ENCODE measurements at regions not wholly inside any gene's neighbourhood (a gene's known extent, or its start where the extent isn't known, plus 50 kb on each side); places are given as distances from the start of the nearest gene placed in this dataset.

DNA sequence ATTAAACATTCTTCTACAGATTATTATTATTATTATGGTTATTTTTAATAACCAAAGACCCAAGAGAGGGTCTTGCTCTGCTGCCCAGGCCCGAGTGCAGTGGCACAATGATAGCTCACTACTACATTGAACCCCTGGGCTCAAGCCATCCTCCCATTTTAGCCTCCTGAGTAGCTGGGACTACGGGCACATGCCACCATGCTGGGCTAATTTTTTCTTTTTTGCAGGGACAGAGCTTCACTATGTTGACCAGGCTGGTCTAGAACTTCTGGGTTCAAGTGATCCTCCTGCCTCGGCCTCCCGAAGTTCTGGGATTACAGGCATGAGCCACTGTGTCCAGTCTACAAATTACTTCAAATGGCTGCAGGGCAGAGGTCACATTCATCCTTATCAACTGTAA lies 179.8 kb downstream of the KCNRG start:
- no peak for DNase-seq (ENCODE audit: low read depth)

DNA sequence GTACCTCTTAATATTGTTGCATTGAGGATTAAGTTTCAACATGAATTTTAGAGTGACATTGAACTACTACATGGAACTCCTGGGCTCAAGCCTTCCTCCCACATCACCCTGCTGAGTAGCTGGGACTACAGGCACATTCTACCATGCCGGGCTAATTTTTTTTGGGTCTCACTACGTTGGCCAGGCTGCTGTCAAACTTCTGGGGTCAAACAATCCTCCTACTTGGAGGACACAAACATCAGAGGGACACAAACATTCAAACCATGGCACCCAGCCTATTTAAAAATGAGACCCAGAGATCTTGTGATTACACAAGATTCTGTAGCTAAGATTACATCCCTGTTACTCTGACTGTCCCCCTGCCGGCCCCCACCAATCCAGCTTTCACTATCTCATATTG lies 180.9 kb downstream of the KCNRG start:
- no peak for DNase-seq (ENCODE audit: low read depth)

DNA sequence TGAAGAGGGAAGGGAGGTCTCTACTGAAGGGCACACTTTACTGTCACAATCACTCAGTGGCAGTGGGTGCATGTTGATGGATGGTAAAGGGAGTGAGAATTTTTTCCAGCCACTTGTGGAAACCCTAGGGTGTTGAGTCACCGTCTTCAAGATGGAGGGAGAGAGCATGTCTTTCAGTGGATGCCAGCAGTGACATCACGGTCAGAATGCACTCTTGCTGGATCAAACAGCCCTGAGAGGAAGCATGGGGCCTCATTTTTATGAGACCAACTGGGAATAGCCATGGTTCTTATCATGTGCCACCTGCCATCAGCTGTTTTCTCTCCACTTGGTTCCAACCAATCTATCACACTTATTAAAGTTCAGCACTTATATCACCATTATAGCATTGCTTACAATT lies 182.5 kb downstream of the KCNRG start:
- DNase-seq (ENCODE audit: low read depth) = no peak

- peak; percentile 41 for DNase-seq (ENCODE audit: low read depth)
Observed at GRCh38 chr13:50198508-50198907, 183.3 kb downstream of the KCNRG start.

DNA sequence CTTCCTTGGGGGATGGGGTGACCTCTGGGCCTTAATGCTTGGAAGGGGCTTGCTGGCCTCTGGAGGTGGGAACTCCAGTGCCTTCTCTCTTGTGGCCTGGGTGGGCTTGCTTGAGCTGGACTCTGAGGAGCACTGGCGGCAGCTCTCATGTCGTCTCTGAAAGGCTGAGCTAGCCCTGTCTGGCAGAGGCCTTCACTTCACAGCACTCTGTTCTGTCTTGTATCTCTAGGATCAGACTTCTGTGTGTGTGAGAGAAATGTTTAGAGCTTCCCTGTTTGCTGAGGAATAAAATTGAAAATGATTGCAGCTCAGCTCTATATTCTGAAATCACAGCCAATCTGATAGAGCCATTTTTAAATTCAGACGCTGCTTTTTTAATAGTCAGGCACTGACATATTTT lies 185.3 kb downstream of the KCNRG start:
- no peak for DNase-seq (ENCODE audit: low read depth)

GRCh38 chr13:50200988-50201387 lies 185.7 kb downstream of the KCNRG start:
- DNase-seq (ENCODE audit: low read depth) = no peak

DNA sequence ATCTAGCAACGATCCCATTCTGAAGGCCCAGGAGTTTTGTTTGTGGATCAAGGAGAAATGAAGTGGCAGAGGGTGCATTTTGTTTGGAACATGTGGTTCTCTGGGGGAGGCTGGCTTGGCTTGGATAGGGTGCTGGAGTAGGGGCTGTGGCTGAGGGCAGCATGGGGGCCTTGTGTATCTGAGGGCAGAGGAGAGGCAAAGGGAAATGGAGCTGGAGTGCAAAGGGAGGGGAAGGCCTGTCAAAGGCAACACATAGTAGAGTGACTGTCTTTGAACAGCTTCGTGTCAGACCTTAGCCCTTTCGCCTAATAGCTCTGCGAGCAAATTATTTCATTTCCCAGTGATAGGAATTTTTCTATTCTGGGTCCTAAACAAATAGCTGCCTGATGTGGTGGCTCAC lies 187.2 kb downstream of the KCNRG start:
- DNase-seq (ENCODE audit: low read depth) = no peak

DNA sequence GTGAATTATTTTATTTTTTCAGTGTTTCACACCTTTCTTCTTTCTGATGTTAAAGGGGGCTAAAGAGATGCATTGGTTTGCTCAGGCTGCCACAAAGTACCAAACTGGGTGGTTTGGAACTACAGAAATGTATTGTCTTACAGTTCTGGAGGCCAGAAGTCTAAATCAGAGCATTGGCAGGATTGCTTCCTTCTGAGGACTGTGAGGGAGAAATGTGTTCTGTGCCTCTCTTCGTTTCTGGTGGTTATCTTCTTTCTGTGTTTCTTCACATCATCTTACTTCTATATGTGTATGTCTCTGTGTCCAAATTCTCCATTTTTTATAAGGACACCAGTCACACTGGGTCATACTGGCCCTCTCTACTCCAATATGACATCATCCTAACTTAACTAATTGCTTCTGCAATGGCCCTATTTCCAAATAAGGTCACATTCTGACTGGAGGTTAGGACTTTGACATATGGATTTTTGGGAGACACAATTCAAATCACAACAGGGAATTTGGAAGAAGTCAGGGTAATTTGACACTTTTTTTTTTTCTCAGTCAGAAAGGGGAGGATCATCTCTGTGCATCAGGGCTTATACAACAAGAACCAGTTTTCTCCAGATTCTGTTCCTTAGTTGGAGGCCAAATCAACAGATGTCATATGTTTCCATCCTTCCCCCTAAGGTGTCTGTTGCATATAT lies 188.2 kb downstream of the KCNRG start:
- no peak for DNase-seq (ENCODE audit: low read depth)

DNA sequence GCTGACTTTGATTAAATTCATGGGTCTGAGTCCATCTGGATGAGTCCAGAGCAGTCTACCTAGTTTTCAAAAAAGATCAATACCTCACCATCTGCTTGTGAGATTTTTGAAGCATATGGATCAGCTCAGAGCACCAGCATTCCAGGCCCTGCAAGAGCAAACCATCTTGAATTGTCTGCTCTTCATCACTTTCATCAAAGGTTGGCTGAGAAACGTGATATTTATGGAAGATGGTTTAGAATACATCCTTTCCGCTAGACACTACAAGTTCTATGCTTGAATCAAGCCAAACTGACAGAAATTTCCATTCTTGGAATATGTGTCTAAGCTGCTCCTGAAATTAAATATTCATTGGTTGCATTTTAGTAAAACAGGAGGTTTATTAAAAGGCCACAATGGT lies 190.3 kb downstream of the KCNRG start:
- DNase-seq (ENCODE audit: low read depth) = no peak

DNA sequence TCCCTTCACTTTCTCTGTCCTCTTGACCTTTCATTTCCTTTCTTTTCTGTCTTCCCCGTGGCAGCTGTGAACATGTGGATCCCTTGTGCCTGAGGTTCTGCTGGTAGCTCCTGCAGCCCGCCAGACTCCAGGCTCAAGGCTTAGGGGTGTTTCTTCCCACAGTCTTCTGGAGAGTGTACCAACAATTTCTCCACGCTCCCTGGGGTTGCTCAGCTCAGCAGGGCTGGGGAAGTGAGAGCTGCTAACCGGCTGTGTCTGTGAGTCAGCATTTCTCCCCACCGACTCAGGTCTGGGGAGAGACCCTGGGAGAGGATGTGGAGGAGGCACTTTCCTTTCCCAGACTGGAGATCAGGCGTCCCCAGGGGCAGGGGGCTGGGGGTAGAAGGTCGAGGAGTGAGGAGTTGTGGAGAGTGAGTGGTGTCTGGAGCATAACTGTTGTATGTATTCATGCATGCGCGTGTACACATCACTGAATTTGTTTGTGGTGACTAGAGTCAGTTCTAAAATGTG lies 193.6 kb downstream of the KCNRG start:
- peak; percentile 43 for DNase-seq (ENCODE audit: low read depth)

- no peak for DNase-seq (ENCODE audit: low read depth)
Observed at GRCh38 chr13:50209631-50210030, 194.4 kb downstream of the KCNRG start.

DNA sequence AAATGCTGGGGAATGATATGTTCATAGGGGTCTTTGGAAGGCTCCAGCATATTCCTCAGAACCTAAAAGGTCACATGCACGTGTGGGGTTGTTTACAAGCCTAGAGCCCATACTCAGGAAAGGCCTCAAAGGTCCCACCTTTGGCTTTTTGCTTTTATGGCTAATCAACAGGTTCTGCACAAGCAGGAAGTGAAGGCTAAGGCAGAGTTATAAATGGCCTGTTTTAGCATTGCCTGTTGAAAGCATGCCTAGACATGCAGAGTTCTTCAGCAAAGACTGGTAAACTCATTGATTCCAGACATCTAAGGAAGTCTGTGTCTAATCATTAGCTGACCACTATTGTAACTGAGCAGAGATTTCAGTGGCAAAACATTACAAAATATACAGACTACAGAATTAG lies 198.3 kb downstream of the KCNRG start:
- no peak for DNase-seq (ENCODE audit: low read depth)

DNA sequence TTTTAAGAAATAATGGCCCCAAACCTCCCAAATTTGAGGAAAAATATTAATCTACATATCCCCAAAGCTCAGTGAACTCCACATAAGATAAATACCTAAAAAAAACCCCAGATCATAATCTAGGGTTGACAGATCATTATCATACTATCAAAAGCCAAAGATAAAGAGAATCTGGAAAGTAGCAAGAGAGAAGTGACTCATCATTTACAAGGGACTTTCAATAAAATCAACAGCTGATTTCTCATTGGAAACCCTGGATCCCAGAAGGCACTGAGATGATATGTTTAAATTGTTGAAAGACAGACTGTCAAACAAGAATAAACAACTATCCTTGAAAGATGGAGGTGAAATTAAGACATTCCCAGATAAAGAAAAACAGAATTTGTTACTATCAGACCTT lies 199.3 kb downstream of the KCNRG start:
- no peak for DNase-seq (ENCODE audit: low read depth)

- no peak for DNase-seq (ENCODE audit: low read depth)
Observed at GRCh38 chr13:50215399-50215798, 200.2 kb downstream of the KCNRG start.

DNA sequence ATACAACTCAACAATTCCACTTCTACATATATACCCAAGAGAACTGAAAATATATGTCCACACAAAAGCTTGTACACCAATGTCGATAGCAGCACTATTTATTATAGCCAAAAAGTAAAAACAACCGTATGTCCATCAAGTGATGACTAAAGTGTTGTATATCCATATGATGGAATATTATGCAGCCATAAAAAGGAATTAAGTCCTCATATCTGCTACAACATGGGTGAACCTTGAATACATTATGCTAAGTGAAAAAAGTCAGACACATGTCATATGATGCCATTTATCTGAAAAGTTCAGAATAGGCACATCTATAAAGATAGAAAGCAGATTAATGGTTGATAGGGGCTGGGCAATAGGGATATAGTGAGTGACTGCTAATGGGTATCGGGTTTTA lies 204.5 kb downstream of the KCNRG start:
- no peak for DNase-seq (ENCODE audit: low read depth)

DNA sequence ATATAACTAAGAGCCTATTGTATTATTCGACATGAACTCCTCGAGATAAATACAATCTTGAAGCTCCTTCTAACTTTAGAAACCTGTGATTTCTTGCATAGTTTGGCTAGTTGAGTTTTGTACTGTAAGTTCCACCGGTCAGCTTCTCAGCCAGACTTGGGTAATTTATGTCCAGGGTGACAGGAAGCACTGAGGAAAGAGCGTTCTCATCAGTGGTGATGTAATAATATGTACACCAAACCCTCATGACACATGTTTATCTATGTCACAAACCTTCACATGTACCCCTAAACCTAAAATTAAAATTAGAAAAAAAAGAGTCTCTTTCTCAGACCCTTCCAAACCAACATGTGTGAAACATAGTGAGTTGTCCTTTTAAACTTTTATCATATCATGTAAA lies 205.7 kb downstream of the KCNRG start:
- DNase-seq (ENCODE audit: low read depth) = no peak

- peak; percentile 30 for DNase-seq (ENCODE audit: low read depth)
Observed at GRCh38 chr13:50222569-50223332, 207.5 kb downstream of the KCNRG start.

GRCh38 chr13:50224534-50224933 lies 209.3 kb downstream of the KCNRG start:
- peak; percentile 24 for DNase-seq (ENCODE audit: low read depth)

GRCh38 chr13:50225193-50226155 lies 210.2 kb downstream of the KCNRG start:
- DNase-seq (ENCODE audit: low read depth) = no peak

DNA sequence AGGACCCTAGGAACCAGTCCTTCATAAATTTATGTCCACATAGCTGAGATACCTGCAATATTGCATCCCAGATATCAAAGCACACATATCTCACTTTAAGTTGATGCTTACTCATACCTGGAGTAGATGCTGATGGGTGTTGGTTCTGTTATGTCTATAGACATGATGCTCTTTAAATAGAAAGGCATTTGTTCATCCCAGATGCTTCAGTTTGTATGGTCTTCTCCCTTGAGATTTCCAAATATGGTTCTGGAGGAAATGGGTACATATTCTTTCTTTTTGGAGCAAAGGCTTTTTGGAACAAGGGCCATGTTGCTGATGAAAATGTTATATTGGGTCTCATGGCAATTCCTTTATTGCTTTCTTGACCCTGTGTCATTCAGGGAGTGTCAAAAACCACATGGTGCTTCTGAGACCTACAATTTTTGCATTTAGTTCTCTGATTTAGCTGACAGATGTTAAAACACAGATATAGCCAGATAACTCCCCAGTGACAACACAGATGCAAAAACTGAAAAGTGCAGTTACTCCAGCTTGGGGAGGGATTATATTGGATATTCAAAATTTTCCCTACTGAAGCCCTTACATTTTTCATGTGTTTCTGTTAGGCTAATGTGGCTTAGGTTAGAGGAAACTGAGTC lies 211.4 kb downstream of the KCNRG start:
- no peak for DNase-seq (ENCODE audit: low read depth)

DNA sequence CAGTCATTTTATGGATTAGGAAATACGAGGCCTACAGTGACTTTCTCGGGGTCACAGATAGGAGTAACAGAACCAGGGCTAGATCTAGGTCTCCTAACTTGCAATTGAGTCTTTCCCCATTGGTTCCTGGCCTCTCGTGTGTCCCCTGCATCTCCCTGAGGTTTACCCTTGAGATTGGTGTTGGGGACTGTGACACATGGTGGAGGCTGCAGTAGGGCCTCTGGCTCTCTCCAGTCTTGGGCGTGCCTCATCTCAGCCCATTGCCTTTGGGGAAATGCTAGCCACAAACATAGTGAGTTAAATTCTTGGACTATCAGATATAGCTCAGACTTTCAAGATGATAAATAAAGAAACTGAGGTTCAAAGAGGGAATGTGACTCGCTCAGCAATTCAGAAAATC lies 212.1 kb downstream of the KCNRG start:
- DNase-seq (ENCODE audit: low read depth) = no peak

DNA sequence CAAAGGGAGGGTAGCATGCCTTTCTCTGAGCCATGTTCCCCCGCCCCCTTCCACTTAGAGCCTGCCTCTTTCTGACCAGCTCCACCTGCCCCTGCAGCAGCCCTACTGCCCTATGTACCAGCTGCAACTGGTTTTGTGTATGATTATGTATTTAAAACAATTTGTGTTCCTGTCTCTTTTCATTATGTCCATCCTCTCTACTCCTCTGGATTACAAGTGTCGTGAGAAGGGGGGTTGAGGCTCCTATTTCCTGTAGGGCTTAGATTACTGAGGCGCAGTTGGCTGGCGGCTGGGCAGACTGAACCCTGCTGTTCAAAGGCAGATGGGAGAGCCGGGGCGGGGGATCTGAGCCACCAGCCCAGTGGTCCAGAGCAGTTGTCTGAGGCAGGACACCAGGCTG lies 213.3 kb downstream of the KCNRG start:
- DNase-seq (ENCODE audit: low read depth) = no peak

All from ELR (cell line).